ENCODE measurements at regions not wholly inside any gene's neighbourhood (a gene's known extent, or its start where the extent isn't known, plus 50 kb on each side); places are given as distances from the start of the nearest gene placed in this dataset.

GRCh38 chr11:36724742-36725385, 126.8 kb upstream of the RAG2 start:
- peak; percentile 95 for FAIRE-seq
- TF ChIP-seq POLR2AphosphoS5 (IDR thresholded peaks at IDR 0.05; ENCODE audit: low read depth, low read length): no peak
- TF ChIP-seq TAF1 (IDR thresholded peaks at IDR 0.05; ENCODE audit: borderline replicate concordance, low read depth, low read length): no peak
- no peak for TF ChIP-seq POLR2A (IDR thresholded peaks at IDR 0.05; ENCODE audit: low read depth, low read length)
- no peak for DNase-seq (ENCODE audit: insufficient read length)

DNA sequence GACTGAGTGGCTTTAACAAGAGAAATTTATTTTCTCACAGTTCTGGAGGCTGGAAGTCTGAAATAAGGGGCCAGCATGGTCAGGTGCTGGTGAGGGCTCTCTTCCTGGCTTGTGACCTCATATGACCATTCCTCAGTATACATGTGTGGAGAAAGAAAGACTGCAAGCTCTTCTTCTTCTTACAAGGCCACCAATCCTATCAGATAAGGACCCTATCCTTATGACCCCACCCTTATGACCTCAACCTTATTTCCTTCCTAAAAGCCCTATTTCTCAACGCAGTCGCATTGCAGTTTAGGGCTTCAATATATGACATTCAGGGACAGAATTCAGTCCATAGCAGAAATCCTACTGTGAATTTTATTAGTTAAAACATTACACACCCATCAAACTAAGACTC, 124.4 kb upstream of the RAG2 start:
- DNase-seq (ENCODE audit: insufficient read length) (no peak), FAIRE-seq (no peak)
- TF ChIP-seq TAF1 (IDR thresholded peaks at IDR 0.05; ENCODE audit: borderline replicate concordance, low read depth, low read length): no peak
- no peak for TF ChIP-seq POLR2A (IDR thresholded peaks at IDR 0.05; ENCODE audit: low read depth, low read length)
- TF ChIP-seq POLR2AphosphoS5 (IDR thresholded peaks at IDR 0.05; ENCODE audit: low read depth, low read length): no peak

DNA sequence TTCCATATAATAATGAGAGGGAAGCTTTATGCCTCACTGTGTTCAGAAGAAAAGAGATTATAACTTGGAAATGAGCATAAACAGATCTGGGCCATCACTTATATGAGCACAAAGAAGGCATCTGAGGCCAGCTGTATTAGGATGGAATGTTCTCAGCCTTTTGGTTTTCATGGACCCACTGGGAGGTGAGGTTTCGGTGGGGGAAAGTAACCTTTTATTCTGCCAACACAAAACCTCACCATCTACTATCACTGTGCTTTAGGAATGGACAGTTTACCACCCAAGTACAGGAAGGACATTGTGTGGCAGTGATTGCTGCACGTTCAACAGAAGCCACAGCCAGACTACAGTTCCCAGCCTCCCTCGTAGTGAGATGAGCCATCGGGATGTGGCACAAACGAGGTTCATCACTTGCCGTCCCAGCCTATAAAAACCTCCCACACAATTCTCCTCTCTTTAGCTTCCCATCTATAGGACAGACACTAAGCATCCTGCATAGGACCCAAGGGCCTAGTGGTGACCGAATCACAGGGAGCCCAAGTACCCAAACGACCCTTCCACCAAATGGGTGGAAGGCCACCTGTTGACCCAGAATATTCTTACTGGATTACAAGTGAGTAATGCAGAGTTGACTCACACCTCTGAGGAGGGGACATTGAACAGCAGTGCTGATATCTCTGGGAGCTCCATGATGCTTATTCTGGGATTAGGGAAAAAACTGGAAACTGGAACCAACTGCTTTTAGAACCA, 121.5 kb upstream of the RAG2 start:
- no peak for DNase-seq (ENCODE audit: insufficient read length)
- no peak for TF ChIP-seq POLR2AphosphoS5 (IDR thresholded peaks at IDR 0.05; ENCODE audit: low read depth, low read length)
- TF ChIP-seq TAF1 (IDR thresholded peaks at IDR 0.05; ENCODE audit: borderline replicate concordance, low read depth, low read length): no peak
- no peak for TF ChIP-seq POLR2A (IDR thresholded peaks at IDR 0.05; ENCODE audit: low read depth, low read length)
- peak; percentile 48 for FAIRE-seq

- FAIRE-seq (no peak), DNase-seq (ENCODE audit: insufficient read length) (no peak)
- TF ChIP-seq TAF1 (IDR thresholded peaks at IDR 0.05; ENCODE audit: borderline replicate concordance, low read depth, low read length): no peak
Measured at GRCh38 chr11:36718451-36718850, 120.4 kb upstream of the RAG2 start.

- DNase-seq (ENCODE audit: insufficient read length) (no peak), FAIRE-seq (no peak)
- TF ChIP-seq POLR2A (IDR thresholded peaks at IDR 0.05; ENCODE audit: low read depth, low read length): no peak
- TF ChIP-seq TAF1 (IDR thresholded peaks at IDR 0.05; ENCODE audit: borderline replicate concordance, low read depth, low read length): no peak
- no peak for TF ChIP-seq POLR2AphosphoS5 (IDR thresholded peaks at IDR 0.05; ENCODE audit: low read depth, low read length)
Measured at GRCh38 chr11:36713715-36714114, 115.7 kb upstream of the RAG2 start.

GRCh38 chr11:36711104-36711825, 113.2 kb upstream of the RAG2 start:
- no peak for DNase-seq (ENCODE audit: insufficient read length)
- FAIRE-seq: peak; percentile 57
- TF ChIP-seq POLR2AphosphoS5 (IDR thresholded peaks at IDR 0.05; ENCODE audit: low read depth, low read length) (no peak), TAF1 (IDR thresholded peaks at IDR 0.05; ENCODE audit: borderline replicate concordance, low read depth, low read length) (no peak), POLR2A (IDR thresholded peaks at IDR 0.05; ENCODE audit: low read depth, low read length) (no peak)
